ENCODE measurements at regions not wholly inside any gene's neighbourhood (a gene's known extent, or its start where the extent isn't known, plus 50 kb on each side); places are given as distances from the start of the nearest gene placed in this dataset.

GRCh38 chr10:62662486-62662885, 142.0 kb upstream of the ADO start:
- TF ChIP-seq POLR2A (IDR thresholded peaks at IDR 0.05) (no peak), CTCF (IDR thresholded peaks at IDR 0.05) (no peak)
- DNase-seq = no peak
- Histone ChIP-seq H3K27ac (no peak overlapping the region), H3K36me3 (no peaks in the 10 kb centered on the region), H3K27me3 (no peaks in the 10 kb centered on the region), H3K4me3 (no peak overlapping the region), H3K4me1 (no peaks in the 10 kb centered on the region), H3K9me3 (no peaks in the 10 kb centered on the region)
- no peak for ATAC-seq
- 75% methylated on average over 2 of the region's 3 CpGs for WGBS (ENCODE audit: insufficient coverage, low coverage, low lambda C conversion rate, missing lambda C conversion rate)
- intact Hi-C loops (cut with DNase I) = no loop called here

DNA sequence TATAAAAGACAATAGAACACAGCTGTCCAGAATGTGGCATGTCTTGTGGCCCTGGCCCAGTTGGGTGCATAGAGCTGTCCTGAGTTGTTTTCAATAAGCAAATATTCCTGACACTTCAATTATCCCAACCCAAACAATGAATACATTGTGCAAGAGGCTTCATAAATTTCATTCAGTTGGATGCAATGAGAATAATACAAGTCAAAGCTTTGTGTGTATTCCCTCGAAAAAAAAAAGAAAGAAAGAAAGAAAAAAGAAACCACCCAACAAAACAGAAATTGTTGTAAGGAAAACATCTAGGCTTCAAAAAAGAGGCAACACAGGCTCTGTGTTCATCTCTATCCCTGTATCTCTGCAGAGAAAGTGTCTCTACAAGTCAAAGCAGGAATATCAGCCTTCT, 138.7 kb upstream of the ADO start:
- no peaks in the 10 kb centered on the region for H3K36me3 ChIP-seq
- TF ChIP-seq POLR2A (IDR thresholded peaks at IDR 0.05) (no peak), CTCF (IDR thresholded peaks at IDR 0.05) (no peak)
- DNase-seq (no peak), ATAC-seq (no peak)
- H3K9me3 ChIP-seq = no peaks in the 10 kb centered on the region
- no peak overlapping the region for H3K4me3 ChIP-seq
- no peak overlapping the region for H3K27ac ChIP-seq
- no peaks in the 10 kb centered on the region for H3K27me3 ChIP-seq
- intact Hi-C loops (cut with DNase I) = no loop called here
- WGBS (ENCODE audit: insufficient coverage, low coverage, low lambda C conversion rate, missing lambda C conversion rate) = 31% methylated on average over 1 of the region's 1 CpG
- no peaks in the 10 kb centered on the region for H3K4me1 ChIP-seq

DNA sequence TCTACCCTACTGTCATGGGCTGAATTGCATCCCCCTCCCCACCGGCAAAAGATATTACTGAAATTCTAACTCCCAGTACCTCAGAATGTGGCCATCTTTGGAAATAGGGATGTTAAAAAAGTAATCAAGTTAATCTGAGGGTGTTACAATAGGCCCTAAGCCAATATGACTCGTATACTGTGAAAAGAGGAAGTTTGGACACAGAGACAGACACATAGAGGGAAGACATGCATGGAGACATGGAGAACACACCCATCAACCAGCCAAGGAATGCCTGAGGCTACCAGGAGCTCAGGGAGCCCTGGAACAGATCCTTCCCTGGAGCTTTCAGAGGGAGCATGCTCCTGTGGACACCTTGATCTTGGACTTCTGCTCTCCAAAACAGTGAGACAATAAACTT, 138.2 kb upstream of the ADO start:
- Histone ChIP-seq H3K27ac (no peak overlapping the region), H3K4me1 (no peaks in the 10 kb centered on the region), H3K9me3 (no peaks in the 10 kb centered on the region), H3K27me3 (no peaks in the 10 kb centered on the region), H3K4me3 (no peak overlapping the region), H3K36me3 (no peaks in the 10 kb centered on the region)
- ATAC-seq = peak in 2 of 4 donors; percentile 21 to 35
- intact Hi-C loops (cut with DNase I) = no loop called here
- TF ChIP-seq POLR2A (IDR thresholded peaks at IDR 0.05) (no peak), CTCF (IDR thresholded peaks at IDR 0.05) (no peak)
- WGBS (ENCODE audit: insufficient coverage, low coverage, low lambda C conversion rate, missing lambda C conversion rate) = 44% methylated on average over 2 of the region's 2 CpGs
- no peak for DNase-seq

DNA sequence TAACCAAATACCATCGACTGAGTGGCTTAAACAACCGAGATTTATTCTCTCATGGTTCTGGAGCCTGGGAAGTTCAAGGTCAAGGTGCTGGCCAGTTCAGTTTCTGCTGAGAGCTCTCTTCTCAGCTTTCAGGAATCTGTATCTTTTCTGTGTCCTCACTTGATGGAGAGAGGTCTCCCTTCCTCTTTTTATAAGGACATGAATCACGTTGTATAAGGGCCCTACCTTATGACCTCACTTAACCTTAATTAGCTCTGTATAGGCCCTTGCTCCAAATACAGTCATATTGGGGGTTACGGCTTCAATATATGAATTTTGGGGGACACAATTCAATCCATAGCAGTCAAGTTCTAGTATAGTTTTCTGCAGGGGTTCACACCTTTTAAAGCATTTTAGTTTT, 135.2 kb upstream of the ADO start:
- 53% methylated on average over 3 of the region's 4 CpGs for WGBS (ENCODE audit: insufficient coverage, low coverage, low lambda C conversion rate, missing lambda C conversion rate)
- no peaks in the 10 kb centered on the region for H3K9me3 ChIP-seq
- DNase-seq (no peak), ATAC-seq (no peak)
- H3K27me3 ChIP-seq = no peaks in the 10 kb centered on the region
- H3K36me3 ChIP-seq = no peaks in the 10 kb centered on the region
- intact Hi-C loops (cut with DNase I) = no loop called here
- no peak for TF ChIP-seq POLR2A (IDR thresholded peaks at IDR 0.05)
- no peak for TF ChIP-seq CTCF (IDR thresholded peaks at IDR 0.05)
- H3K27ac ChIP-seq = no peak overlapping the region
- H3K4me3 ChIP-seq = no peak overlapping the region
- no peaks in the 10 kb centered on the region for H3K4me1 ChIP-seq

- intact Hi-C loops (cut with DNase I) = no loop called here
- Histone ChIP-seq H3K36me3 (no peaks in the 10 kb centered on the region), H3K4me1 (no peaks in the 10 kb centered on the region), H3K4me3 (no peak overlapping the region), H3K9me3 (no peaks in the 10 kb centered on the region), H3K27ac (no peak overlapping the region), H3K27me3 (no peaks in the 10 kb centered on the region)
- DNase-seq (no peak), ATAC-seq (no peak)
- WGBS (ENCODE audit: insufficient coverage, low coverage, low lambda C conversion rate, missing lambda C conversion rate) = 40% methylated on average over 1 of the region's 1 CpG
- TF ChIP-seq POLR2A (IDR thresholded peaks at IDR 0.05) = no peak
- TF ChIP-seq CTCF (IDR thresholded peaks at IDR 0.05) = no peak
These were observed 133.4 kb upstream of the ADO start for GRCh38 chr10:62671104-62671503.

Data from right lobe of liver (tissue), 6 donors.